GM19467 (cell line): ENCODE measurements at regions not wholly inside any gene's neighbourhood (a gene's known extent, or its start where the extent isn't known, plus 50 kb on each side); places are given as distances from the start of the nearest gene placed in this dataset.

Experiments used
- ATAC-seq: cut with Tn5 transposase; IDR thresholded peaks from one replicate; pipeline ENCODE4 v1.9.1; 2021; ENCODE audit warnings: mild to moderate bottlenecking, moderate library complexity; ENCODE audit not compliant: unreplicated experiment

- no peak for ATAC-seq
Observed at GRCh38 chr11:116603728-116604323, 169.0 kb downstream of the BUD13 start.

GRCh38 chr11:116602637-116602942, 170.2 kb downstream of the BUD13 start:
- no peak for ATAC-seq

- ATAC-seq: no peak
Observed at GRCh38 chr11:116601814-116602636, 170.8 kb downstream of the BUD13 start.

GRCh38 chr11:116600930-116601329, 171.9 kb downstream of the BUD13 start:
- ATAC-seq: no peak

- ATAC-seq: no peak
Observed at GRCh38 chr11:116598556-116598955, 174.2 kb downstream of the BUD13 start.

GRCh38 chr11:116598036-116598435, 174.8 kb downstream of the BUD13 start:
- ATAC-seq: no peak

- no peak for ATAC-seq
Observed at GRCh38 chr11:116596346-116597260, 176.2 kb downstream of the BUD13 start.

GRCh38 chr11:116595305-116595880, 177.4 kb downstream of the BUD13 start:
- no peak for ATAC-seq

- no peak for ATAC-seq
Observed at GRCh38 chr11:116590844-116591570, 181.8 kb downstream of the BUD13 start.

- ATAC-seq: no peak
Observed at GRCh38 chr11:116589402-116589801, 183.4 kb downstream of the BUD13 start.

GRCh38 chr11:116586392-116586791, 186.4 kb downstream of the BUD13 start:
- no peak for ATAC-seq

- no peak for ATAC-seq
Observed at GRCh38 chr11:116582571-116582970, 190.2 kb downstream of the BUD13 start.

- ATAC-seq: no peak
Observed at GRCh38 chr11:116581349-116581748, 191.4 kb downstream of the BUD13 start.

- ATAC-seq: no peak
Observed at GRCh38 chr11:116580799-116581198, 192.0 kb downstream of the BUD13 start.

GRCh38 chr11:116579857-116580727, 192.7 kb downstream of the BUD13 start:
- no peak for ATAC-seq

GRCh38 chr11:116579031-116579653, 193.6 kb downstream of the BUD13 start:
- no peak for ATAC-seq

GRCh38 chr11:116577956-116578355, 194.8 kb downstream of the BUD13 start:
- ATAC-seq: no peak

- ATAC-seq: no peak
Observed at GRCh38 chr11:116577273-116577672, 195.5 kb downstream of the BUD13 start.

- ATAC-seq: no peak
Observed at GRCh38 chr11:116576526-116576925, 196.3 kb downstream of the BUD13 start.
